ENCODE measurements at regions not wholly inside any gene's neighbourhood (a gene's known extent, or its start where the extent isn't known, plus 50 kb on each side); places are given as distances from the start of the nearest gene placed in this dataset.
A peak's percentile ranks its signal among the peaks of the same experiment; 100 is the strongest.

GRCh38 chr19:27794494-27795042 is 1418.4 kb downstream of the UQCRFS1 start:
- no peaks in the 10 kb centered on the region for H3K9me3 Mint-ChIP-seq (ENCODE audit: unreplicated experiment)
- H3K4me1 Mint-ChIP-seq (ENCODE audit: insufficient read depth, unreplicated experiment) = peaks cover 10% of the 10 kb centered on the region
- intact Hi-C loops (cut with micrococcal nuclease) = no loop called here
- H3K27ac Mint-ChIP-seq (ENCODE audit: low read depth, unreplicated experiment) = peak overlapping the region; percentile 91
- DNase-seq (ENCODE audit: unreplicated experiment) = no peak
- no TSS peak for BruUV-seq (replicated peaks)
- H3K27me3 Mint-ChIP-seq (ENCODE audit: insufficient read depth, unreplicated experiment) = no peaks in the 10 kb centered on the region
- peaks cover 13% of the 10 kb centered on the region for H3K36me3 Mint-ChIP-seq (ENCODE audit: insufficient read depth, unreplicated experiment)
- H3K4me3 Mint-ChIP-seq (ENCODE audit: unreplicated experiment) = peak overlapping the region; percentile 89
- no peak for TF ChIP-seq CTCF (IDR thresholded peaks at IDR 0.05; ENCODE audit: unreplicated experiment)
- ChIA-PET CTCF (no interaction called here), POLR2A (interaction anchor here (0.6 to 3.4 kb wide), 6 partner anchors 9 to 540 kb away, joined by 3 to 26 read pairs (median 6); no protein-coding TSS in a partner anchor)

GRCh38 chr19:27793644-27794493 is 1419.1 kb downstream of the UQCRFS1 start:
- intact Hi-C loops (cut with micrococcal nuclease) = no loop called here
- H3K4me1 Mint-ChIP-seq (ENCODE audit: insufficient read depth, unreplicated experiment) = peaks cover 10% of the 10 kb centered on the region
- peaks cover 8% of the 10 kb centered on the region for H3K36me3 Mint-ChIP-seq (ENCODE audit: insufficient read depth, unreplicated experiment)
- TSS peak; percentile 48 for BruUV-seq (replicated peaks)
- ChIA-PET POLR2A (interaction anchor here (0.6 to 3.4 kb wide), 15 partner anchors 9 to 1813 kb away, joined by 3 to 26 read pairs (median 3); partner anchors contain the start of gene POP4), CTCF (interaction anchor here (0.5 to 1.3 kb wide), 4 partner anchors 8 to 61 kb away, joined by 3 to 5 read pairs (median 4); no protein-coding TSS in a partner anchor)
- TF ChIP-seq CTCF (IDR thresholded peaks at IDR 0.05; ENCODE audit: unreplicated experiment) = no peak
- H3K4me3 Mint-ChIP-seq (ENCODE audit: unreplicated experiment) = peak overlapping the region; percentile 89
- DNase-seq (ENCODE audit: unreplicated experiment) = peak; percentile 96
- H3K27me3 Mint-ChIP-seq (ENCODE audit: insufficient read depth, unreplicated experiment) = no peaks in the 10 kb centered on the region
- peak overlapping the region; percentile 91 for H3K27ac Mint-ChIP-seq (ENCODE audit: low read depth, unreplicated experiment)
- no peaks in the 10 kb centered on the region for H3K9me3 Mint-ChIP-seq (ENCODE audit: unreplicated experiment)

- peaks cover 5% of the 10 kb centered on the region for H3K36me3 Mint-ChIP-seq (ENCODE audit: insufficient read depth, unreplicated experiment)
- CTCF ChIA-PET = interaction anchor here (0.6 to 1.3 kb wide), 3 partner anchors 9 to 14 kb away, joined by 3 to 5 read pairs (median 3); no protein-coding TSS in a partner anchor
- intact Hi-C loops (cut with micrococcal nuclease) = no loop called here
Observed at GRCh38 chr19:27793128-27793643, 1419.8 kb downstream of the UQCRFS1 start.

More at GRCh38 chr19:27793128-27793643, 1419.8 kb downstream of the UQCRFS1 start:
- TF ChIP-seq CTCF (IDR thresholded peaks at IDR 0.05; ENCODE audit: unreplicated experiment) = no peak
- peak overlapping the region; percentile 89 for H3K4me3 Mint-ChIP-seq (ENCODE audit: unreplicated experiment)
- POLR2A ChIA-PET = interaction anchor here (0.6 to 3.4 kb wide), 13 partner anchors 8 to 1813 kb away, joined by 3 to 26 read pairs (median 3); partner anchors contain the start of gene POP4
- peak; percentile 98 for DNase-seq (ENCODE audit: unreplicated experiment)
- BruUV-seq (replicated peaks) = no TSS peak
- H3K4me1 Mint-ChIP-seq (ENCODE audit: insufficient read depth, unreplicated experiment) = peaks cover 10% of the 10 kb centered on the region
- H3K9me3 Mint-ChIP-seq (ENCODE audit: unreplicated experiment) = no peaks in the 10 kb centered on the region
- H3K27me3 Mint-ChIP-seq (ENCODE audit: insufficient read depth, unreplicated experiment) = no peaks in the 10 kb centered on the region
- H3K27ac Mint-ChIP-seq (ENCODE audit: low read depth, unreplicated experiment) = peak overlapping the region; percentile 91
